GDM1 (cell line): ENCODE measurements at regions not wholly inside any gene's neighbourhood (a gene's known extent, or its start where the extent isn't known, plus 50 kb on each side); places are given as distances from the start of the nearest gene placed in this dataset.
"Not testable (repeated sequence)": the region's sequence is repeated elsewhere in the genome, so short reads cannot be mapped to it uniquely, and the experiment has no call there.

Experiments used
- DNase-seq: peaks from one replicate; lab custom pipeline; 2025; lab: John Stamatoyannopoulos, UW

DNA sequence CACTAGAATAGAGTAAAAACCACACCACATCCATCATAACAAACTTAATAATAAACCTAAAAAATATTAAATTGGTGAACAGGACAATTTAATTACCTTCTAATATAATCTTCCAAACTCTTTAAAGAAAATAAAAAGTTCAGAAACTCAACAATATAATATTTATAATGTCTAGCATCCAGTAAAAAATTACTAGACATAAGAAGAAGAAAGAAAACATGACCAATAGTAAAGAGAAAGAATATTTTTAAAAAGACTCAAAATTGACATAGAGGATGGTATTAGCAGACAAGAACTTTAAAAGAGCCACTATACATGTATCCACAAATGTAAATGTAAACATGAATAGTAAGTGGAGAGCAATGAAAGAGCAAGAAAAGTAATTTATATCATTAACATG is 388.4 kb downstream of the TFEC start:
- no peak for DNase-seq

DNA sequence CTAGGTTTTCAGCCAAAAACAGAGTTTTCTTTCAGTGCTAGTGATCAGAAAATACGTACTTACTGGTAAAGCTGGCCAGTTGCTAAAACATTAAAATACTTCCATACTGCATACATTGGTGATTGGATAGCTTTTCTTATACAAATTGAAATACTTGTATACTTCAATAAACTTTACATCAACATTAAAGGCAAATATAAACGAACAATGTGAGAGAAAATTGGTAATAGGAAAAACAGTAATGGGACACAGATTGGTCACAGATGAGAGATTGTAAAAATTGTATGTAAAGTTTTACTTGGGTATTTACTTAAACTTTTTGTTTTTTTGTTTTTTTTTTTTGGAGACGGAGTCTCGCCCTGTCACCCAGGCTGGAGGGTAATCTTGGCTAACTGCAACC is 391.7 kb downstream of the TFEC start:
- no peak for DNase-seq

DNA sequence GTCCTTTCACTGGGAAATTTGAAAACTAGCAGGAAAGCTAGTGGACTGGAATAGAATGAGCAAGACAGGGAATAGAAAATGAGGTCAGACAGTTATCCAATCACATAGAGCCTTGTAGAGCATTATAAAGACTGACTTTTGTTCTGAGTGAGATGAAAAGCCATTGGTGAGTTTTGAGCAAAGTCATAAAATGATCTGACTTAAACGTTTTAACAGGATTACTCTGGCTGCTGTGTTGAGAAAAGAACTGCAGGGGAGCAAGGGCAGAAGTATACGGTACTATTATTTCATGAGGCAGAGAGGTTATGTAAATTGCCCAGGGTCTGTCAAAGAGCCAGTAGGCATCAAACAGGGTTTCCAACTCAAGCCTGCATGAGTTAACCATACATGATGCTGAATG is 393.4 kb downstream of the TFEC start:
- no peak for DNase-seq

DNA sequence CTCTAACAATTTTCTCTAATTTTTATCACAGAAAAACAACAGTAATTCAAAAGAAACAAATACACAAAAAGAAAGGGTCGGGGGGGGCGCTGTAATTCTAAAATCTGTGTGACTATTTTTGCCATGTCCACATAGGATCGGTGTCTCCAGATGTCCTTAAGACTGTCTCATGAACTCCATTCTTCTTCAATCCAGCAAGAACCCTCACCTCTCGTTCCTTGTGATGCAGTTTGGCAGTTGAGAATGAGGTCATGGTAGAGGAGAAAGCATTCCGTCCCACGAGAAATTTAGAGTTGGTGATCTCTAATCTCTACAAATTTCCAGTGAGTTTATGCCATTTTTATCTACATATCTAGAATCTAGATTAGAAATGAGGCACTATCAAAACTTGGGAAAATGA is 394.7 kb downstream of the TFEC start:
- DNase-seq, result no peak

DNA sequence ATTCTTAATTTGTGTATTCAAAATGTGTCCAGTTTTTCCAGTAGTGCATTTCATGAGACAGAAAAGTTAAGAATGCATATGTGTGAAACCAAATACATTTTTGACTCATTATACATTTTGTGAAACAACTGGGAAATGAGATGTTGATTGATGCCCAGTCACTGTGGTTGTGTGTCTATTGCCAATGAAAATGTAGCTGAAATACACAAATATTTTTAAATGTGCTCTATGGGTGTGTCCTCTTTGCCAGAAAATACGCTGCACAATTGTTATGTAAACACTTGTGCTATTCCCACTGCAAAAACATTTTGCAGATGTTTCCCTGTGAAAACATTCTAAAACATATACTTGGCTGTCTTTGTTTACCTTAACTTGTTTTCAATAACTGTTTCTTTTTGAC is 395.2 kb downstream of the TFEC start:
- DNase-seq, result no peak

DNA sequence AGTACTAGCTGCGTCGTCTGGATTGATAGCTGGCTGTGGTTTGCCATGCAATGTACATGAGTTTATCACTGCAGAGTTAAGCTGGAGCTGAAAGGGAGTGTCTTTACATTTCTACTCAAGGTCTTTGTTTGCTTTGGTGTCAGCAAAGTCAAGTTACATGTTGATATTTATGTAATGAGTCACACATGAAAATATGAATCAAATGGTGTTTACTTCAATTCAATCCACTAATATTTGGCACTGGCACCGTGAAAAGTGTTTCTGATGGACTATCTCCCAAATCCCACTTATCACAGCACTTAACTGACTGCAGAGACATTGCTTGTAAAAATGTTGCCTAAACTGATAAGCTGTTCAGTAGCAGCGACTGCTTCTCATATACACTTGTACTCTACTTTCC is 395.9 kb downstream of the TFEC start:
- DNase-seq, result no peak

DNA sequence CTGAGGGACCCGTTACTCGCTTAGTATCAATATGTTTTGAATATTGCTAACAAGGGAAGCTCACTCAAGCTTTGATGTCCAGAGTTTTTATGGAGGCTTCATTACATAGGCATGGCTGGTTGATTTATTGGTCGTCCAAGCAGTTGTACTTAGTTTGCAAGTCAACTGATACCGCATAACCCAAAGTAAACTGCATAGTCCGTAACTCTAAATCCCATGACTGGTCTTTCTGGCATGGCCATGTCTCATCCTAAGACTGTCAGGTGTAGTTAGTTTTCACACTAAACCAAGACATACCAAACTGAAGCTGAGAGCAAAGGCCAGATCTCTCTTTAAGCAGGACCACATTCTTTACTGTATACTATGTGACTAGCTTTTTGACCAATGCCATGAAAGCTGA is 397.9 kb downstream of the TFEC start:
- DNase-seq, result no peak

DNA sequence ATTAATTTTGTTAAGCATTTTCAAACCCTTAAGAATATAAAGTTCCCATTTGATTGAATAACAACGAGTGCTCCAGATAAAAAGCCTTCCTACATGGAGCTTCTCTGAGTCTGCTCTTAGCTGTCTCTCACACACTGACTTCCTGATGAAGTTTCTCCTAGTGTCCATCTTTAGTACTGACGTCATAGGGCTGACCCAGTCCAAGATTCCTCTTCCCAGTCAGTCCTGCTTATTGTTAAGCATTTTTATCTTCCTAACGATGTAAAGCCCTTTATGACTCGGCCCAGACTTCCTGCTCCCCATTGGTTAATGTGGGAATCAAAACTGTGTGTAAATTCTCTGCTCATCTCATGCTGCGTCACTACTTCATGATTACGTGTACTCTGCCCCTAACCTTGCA is 398.8 kb downstream of the TFEC start:
- no peak for DNase-seq

DNA sequence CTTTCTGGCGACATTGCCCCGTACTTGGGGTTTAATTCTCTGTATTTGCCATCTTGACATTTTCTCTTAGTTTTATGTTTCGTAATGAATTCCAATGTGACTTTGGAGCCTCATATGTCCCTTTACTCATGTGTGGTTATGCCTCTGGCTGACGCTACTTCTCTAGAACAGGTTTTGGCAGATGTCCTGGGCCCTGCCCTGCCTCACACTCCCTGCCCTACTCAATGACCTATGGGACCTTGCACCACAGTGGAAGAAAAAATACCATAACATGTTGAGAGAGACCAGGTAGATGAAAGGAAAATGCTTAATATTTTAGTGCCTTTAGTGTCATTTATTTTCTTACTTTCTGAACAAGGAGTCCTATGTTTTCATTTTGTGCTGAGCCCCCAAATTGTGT is 400.5 kb downstream of the TFEC start:
- no peak for DNase-seq

DNA sequence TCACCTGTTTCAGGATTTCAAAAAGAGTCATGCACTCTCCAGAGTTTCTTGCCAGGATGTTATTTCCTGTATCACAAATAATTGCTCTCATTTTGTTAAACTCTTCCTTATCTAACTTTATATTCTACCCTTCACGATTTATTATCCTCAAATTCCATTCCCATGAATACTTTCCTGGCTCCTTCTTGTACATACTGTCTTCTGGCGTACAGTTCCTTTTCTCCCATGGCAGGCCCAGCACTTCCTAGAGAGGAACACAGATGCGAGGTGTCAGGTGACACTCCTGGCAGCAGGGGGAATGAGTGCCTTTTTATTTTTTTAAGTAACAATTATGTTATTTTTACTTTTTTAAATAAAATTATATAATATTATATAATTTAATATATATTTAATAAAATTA is 411.9 kb downstream of the TFEC start:
- DNase-seq, result no peak

DNA sequence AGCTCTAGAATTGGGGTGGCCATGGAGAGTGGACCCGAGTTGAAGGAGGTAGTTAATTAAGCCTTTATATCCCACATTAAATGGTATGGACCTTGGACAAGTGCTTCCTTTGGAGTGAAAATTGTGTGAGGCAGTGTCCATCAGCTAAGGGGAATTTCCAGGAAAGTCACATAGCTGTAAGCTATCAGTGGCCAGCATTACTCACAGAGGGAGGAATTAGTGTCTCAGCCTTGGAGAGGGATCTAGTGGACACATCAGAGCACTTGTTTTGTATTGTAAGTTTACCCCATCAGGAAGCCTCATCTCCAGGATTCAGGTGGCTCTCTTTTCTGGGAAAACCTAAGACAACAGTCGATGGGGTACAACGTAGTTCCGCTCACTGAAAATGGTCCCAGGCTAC is 416.7 kb downstream of the TFEC start:
- DNase-seq, result no peak

DNA sequence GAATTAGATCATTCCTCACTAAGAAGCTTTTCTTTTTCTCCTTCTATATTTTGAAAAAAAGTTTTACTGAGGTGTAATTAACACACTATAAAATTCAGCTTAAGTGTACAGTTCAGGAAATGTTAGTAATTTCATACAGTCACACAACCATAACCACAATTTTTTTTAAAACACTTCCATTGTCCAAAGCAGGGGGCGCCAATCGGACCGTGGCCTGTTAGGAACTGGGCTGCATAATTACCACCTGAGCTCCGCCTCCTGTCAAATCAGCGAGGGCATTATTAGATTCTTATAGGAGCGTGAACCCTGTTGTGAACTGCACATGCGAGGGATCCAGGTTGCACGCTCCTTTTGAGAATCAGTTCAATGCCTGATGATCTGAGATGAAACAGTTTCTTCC is 427.1 kb downstream of the TFEC start:
- no peak for DNase-seq

DNA sequence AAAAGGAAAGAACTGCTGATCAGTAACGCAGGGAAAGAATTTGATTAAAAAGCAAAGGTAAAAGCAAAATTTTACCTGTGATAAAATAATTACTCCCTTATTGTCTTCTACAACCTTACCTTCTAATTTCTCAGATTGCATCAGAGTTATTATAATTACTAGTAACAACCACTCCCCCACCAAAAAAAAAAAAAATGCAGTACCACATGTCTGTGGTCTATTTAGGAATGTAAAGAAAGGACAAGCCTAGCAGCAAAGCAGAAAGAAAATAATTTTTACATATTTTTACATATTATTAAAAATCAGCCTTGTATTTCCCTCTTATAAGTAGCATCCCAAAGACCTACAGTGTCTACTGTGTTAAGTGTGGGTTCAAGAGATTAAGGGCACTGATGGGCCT is 430.4 kb downstream of the TFEC start:
- DNase-seq, result no peak

DNA sequence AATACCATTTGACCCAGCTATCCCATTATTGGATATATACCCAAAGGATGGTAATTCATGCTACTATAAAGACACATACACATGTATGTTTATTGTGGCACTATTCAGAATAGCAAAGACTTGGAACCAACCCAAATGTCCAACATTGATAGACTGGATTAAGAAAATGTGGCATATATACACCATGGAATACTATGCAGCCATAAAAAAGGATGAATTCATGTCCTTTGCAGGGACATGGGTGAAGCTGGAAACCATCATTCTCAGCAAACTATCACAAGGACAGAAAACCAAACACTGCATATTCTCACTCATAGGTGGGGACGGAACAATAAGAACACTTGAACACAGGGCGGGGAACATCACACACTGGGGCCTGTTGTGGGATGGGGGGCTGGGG is 431.4 kb downstream of the TFEC start:
- DNase-seq, result not testable (repeated sequence)

DNA sequence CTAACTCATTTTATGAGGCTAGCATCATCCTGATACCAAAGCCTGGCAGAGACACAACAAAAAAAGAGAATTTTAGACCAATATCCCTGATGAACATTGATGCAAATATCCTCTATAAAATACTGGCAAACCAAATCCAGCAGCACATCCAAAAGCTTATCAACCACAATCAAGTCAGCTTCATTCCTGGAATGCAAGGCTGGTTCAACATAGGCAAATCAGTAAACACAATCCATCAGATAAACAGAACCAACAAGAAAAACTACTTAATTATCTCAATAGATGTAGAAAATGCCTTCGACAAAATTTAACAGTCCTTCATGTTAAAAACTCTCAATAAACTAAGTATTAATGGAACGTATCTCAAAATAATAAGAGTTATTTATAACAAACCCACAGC is 433.3 kb downstream of the TFEC start:
- DNase-seq, result not testable (repeated sequence)

DNA sequence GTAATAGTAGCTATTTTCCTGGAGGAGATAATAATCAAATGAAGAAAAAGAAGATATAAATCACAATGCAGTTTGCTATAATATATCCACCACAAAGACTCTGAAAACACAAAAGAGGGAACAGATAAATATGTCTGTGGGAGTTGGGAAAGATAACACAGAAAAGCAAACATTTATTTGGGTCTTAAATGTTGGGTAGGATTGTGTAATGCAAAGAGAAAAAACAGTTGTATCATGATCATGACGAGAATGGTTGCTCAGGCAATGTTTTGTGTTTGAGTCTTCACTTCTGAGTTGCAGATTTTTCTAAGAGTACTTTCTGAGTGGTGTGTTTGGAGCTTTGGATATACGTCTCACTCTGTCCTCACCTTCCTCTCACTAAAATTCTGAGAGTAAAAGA is 437.5 kb downstream of the TFEC start:
- no peak for DNase-seq

DNA sequence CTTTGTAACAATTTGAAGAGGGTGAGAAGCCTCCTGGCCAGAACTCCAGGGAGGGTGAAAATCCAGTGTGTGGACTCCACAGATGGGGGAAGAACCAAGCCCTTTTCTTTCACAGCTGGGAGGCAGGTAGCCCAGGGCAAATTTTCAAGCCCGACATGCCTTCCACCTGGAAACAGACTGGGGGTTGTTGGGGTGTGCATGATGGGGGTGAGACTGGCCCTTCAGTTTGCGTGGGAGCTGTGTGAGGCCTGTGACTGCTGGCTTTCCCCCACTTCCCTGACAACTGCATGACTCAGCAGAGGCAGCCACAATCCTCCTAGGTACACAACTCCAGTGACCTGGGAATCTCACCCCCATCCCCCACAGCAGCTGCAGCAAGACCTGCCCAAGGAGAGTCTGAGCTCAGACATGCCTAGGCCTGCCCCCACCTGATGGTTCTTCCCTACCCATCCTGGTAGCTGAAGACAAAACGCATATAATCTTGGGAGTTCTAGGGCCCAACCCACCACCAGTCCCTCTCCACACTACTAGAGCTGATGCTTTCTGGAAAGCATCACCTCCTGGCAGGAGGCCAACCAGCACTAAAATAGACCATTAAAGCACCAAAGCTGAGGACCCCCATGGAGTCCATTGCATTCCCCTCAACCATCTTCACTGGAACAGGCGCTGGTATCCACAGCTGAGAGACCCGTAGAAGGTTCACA is 445.4 kb downstream of the TFEC start:
- DNase-seq, result no peak

DNA sequence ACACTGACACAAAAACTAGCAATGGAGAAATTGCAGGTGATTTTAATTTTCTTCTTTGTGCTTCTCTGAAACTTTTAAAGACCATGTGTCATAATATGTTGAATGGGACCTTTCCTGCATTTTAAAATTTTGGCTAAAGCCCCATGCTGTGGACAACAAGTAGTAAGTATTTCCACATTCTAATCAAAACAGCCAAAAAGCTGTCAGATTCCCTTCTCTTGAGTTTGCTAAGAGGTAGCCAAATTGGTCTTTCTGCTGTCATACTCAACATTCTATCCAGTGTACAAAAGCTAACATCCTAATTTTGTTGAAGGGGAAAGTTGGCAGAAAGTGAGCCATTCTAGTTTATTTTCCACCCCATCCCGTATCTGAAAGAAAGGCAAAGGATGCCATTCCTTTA is 447.6 kb downstream of the TFEC start:
- no peak for DNase-seq

DNA sequence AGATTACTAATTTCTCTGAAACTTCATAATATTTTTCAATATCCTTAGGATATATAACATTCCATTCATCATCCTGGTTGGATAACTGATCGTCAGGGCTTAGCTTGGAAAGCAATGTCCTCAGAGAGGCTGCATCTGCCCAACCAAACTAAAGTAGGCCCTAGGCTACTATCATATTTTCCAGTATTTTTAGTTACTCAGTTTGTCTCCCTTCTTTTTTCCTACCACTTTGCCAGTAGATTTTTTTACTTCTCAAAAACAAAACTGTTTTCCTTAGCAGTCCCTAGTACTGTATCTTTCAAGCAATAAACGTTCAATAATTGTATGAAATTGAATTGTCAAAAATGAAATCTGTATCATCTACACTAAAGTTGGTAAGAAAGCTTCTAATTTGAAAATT is 452.0 kb downstream of the TFEC start:
- DNase-seq, result no peak

DNA sequence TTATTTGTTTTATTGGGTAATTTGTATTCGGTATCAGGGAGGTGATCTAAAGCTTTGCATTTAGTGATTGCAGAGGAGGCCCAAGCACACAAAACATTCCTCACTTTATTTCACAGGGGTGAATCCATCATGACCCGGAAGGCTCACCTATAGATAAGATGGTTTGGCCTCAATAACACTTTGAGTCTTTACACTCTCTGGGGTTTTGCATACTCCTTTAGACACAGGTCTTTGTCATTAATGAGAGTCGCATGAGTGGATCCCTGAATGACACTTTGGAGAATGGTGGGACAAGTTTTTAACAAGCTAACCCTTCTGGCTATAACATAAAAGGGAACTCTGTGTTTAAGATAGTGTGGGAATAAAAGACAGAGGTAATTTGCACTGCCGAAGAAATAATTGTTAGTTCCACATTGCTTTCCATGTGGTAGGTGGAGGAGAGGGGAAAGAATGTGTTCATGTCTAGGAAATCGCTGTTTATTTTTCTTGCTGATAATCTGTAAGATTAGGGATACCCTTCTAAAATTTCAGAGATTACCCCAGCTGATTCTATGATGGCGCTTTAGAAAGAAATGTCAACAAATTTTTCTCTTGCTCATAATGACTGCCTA is 455.8 kb downstream of the TFEC start:
- no peak for DNase-seq

DNA sequence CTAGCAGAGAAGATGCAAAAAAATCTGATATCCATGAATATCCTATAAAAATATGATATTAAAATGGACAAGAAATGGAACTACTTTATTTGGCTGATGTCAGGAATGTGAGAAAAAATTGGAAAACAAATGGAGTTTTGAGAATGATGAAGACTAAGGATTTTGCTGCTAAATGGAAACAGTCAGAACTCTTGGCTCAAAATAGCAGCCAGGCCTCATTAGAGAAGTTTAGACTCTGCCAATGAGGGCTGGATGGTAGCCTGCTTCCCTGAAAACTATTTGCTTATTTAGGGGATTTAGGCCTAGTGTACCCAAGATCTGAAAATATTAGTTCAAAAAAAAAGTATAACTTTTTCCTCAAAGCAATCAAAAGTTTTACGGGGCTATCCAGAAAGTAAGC is 458.5 kb downstream of the TFEC start:
- DNase-seq, result no peak

DNA sequence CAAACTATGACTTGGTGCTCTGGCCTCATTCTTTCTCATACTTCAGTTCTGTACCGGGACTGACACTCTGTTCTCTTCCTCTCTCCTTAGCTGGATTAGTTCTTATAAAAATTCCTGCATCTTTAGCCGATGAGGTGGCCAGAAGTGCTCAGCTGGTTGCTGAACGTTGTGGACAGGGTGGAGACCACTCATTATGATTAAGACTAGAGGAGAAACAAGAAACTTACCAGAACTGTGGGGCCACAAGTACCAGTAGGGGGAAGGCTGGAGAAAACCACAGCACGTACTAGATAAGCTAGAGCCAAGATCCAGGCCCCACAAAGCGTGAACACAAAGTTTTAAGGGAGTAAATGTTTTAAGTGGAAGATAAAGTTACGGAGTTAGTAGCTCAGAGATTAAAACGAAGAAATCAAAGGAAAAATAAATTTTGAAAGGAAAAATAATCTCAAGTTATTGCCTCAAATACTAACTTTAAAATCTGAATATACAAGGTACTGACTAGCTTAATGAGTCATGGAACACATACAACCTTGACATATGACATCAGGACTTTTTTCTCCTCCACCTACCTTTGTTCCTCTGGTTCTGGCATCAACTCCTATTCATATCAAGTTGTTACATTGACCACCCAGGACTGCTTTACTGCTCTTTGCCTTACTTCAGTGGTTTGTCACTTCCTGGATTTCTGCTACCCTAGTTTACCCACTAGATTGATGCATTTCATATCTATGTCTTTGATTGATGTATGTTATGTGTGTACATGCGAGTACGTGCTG is 469.0 kb downstream of the TFEC start:
- no peak for DNase-seq

DNA sequence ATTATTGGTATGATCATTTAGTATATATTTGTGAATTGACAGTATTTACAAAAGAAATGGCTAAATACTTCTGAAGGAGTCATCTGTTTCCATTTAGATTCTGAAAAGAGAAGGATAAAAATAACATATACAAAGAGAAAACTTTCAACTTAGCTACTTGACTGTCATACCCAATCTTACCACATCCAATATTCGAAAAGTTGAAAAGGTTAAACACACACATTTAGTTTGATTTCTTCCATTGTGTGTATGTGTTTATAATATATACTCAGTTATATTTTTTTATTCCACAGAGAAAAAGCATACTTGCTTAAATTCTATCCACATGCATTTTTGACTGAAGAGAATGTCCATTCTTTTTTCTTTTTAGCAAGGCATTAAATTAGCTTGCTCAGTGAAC is 470.7 kb downstream of the TFEC start:
- no peak for DNase-seq

DNA sequence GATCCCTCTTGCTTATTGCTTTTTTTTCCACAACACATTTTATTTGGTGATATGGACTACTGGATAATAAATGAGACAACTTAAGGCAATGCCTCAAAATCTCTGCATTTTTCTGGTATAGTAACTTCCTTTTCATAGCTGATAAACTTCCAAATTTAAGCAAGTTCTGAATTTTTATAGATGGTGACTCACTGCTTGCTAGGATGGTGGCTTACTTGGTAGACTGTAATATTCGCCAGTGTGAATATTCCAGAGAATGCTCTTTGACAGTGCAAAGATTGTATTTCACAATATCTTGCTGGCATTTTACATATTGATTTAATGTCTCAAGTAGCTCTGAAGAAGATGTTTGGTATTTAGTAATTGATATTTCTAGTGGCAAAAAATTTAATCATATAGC is 472.4 kb downstream of the TFEC start:
- no peak for DNase-seq
